Activated naive CD4-positive, alpha-beta T cell treated with anti-CD3 and anti-CD28 coated beads for 36 hours (primary cell): ENCODE measurements at regions not wholly inside any gene's neighbourhood (a gene's known extent, or its start where the extent isn't known, plus 50 kb on each side); places are given as distances from the start of the nearest gene placed in this dataset.

Experiments used
- CTCF ChIA-PET: fragments of 350-600 bp; sonication (Branson Sonifier 250); formaldehyde crosslinking; loops from one replicate; lab custom pipeline; 2021; ENCODE audit warnings: antibody characterized with exemption; lab: Charles Lee
- DNase-seq: peaks from one replicate; pipeline ENCODE4 v3.0.0-alpha.2; 2020
- H3K27ac Mint-ChIP-seq: one replicate; pipeline ENCODE4 v1.8.0; 2021; ENCODE audit warnings: mild to moderate bottlenecking, mixed read lengths
- H3K27me3 Mint-ChIP-seq: one replicate; pipeline ENCODE4 v1.8.0; 2021; ENCODE audit warnings: low read depth, mixed read lengths
- H3K36me3 Mint-ChIP-seq: one replicate; pipeline ENCODE4 v1.8.0; 2021; ENCODE audit warnings: low read depth, mixed read lengths
- H3K4me1 Mint-ChIP-seq: one replicate; pipeline ENCODE4 v1.8.0; 2021; ENCODE audit warnings: low read depth, mixed read lengths
- H3K4me3 Mint-ChIP-seq: one replicate; pipeline ENCODE4 v1.8.0; 2021; ENCODE audit warnings: mild to moderate bottlenecking, moderate library complexity, mixed read lengths
- H3K9me3 Mint-ChIP-seq: one replicate; pipeline ENCODE4 v1.8.0; 2021; ENCODE audit warnings: mixed read lengths
- intact Hi-C: fragments of 100-400 bp; cut with micrococcal nuclease; formaldehyde crosslinking; loops from one replicate; pipeline ENCODE4 v1.15.1; 2023

GRCh38 chr5:165728425-165728824 lies 2223.0 kb downstream of the MAT2B start:
- CTCF ChIA-PET: interaction anchor here (0.6 kb wide), 1 partner anchor 92 kb away, joined by 3 read pairs; no protein-coding TSS in a partner anchor
- H3K27me3 Mint-ChIP-seq: no peaks in the 10 kb centered on the region
- no peak overlapping the region for H3K27ac Mint-ChIP-seq
- no peaks in the 10 kb centered on the region for H3K36me3 Mint-ChIP-seq
- intact Hi-C loops: no loop called here
- H3K4me3 Mint-ChIP-seq: no peak overlapping the region
- no peak for DNase-seq
- no peaks in the 10 kb centered on the region for H3K4me1 Mint-ChIP-seq
- peaks cover 3% of the 10 kb centered on the region for H3K9me3 Mint-ChIP-seq

- intact Hi-C loops: no loop called here
- H3K36me3 Mint-ChIP-seq: no peaks in the 10 kb centered on the region
- H3K4me1 Mint-ChIP-seq: no peaks in the 10 kb centered on the region
- H3K27ac Mint-ChIP-seq: no peak overlapping the region
- H3K4me3 Mint-ChIP-seq: no peak overlapping the region
- no peak for DNase-seq
- peaks cover 14% of the 10 kb centered on the region for H3K9me3 Mint-ChIP-seq
- H3K27me3 Mint-ChIP-seq: no peaks in the 10 kb centered on the region
- CTCF ChIA-PET: no interaction called here
These were observed 2230.0 kb downstream of the MAT2B start for GRCh38 chr5:165735388-165735787.

GRCh38 chr5:165739079-165739741 lies 2233.8 kb downstream of the MAT2B start:
- Mint-ChIP-seq H3K36me3 (no peaks in the 10 kb centered on the region), H3K27me3 (no peaks in the 10 kb centered on the region), H3K4me1 (no peaks in the 10 kb centered on the region), H3K9me3 (peaks cover 13% of the 10 kb centered on the region), H3K27ac (no peak overlapping the region), H3K4me3 (no peak overlapping the region)
- DNase-seq: no peak
- CTCF ChIA-PET: no interaction called here
- intact Hi-C loops: no loop called here

GRCh38 chr5:165757791-165758190 lies 2252.4 kb downstream of the MAT2B start:
- Mint-ChIP-seq H3K4me3 (no peak overlapping the region), H3K27ac (no peak overlapping the region), H3K4me1 (no peaks in the 10 kb centered on the region), H3K27me3 (no peaks in the 10 kb centered on the region), H3K36me3 (no peaks in the 10 kb centered on the region), H3K9me3 (peaks cover 4% of the 10 kb centered on the region)
- intact Hi-C loops: no loop called here
- no peak for DNase-seq
- CTCF ChIA-PET: no interaction called here

GRCh38 chr5:165775111-165775510 lies 2269.7 kb downstream of the MAT2B start:
- no peaks in the 10 kb centered on the region for H3K27me3 Mint-ChIP-seq
- H3K27ac Mint-ChIP-seq: no peak overlapping the region
- no peak overlapping the region for H3K4me3 Mint-ChIP-seq
- CTCF ChIA-PET: no interaction called here
- H3K36me3 Mint-ChIP-seq: no peaks in the 10 kb centered on the region
- DNase-seq: no peak
- peaks cover 6% of the 10 kb centered on the region for H3K9me3 Mint-ChIP-seq
- H3K4me1 Mint-ChIP-seq: no peaks in the 10 kb centered on the region
- intact Hi-C loops: no loop called here

GRCh38 chr5:165779505-165779904 lies 2274.1 kb downstream of the MAT2B start:
- DNase-seq: no peak
- intact Hi-C loops: no loop called here
- CTCF ChIA-PET: no interaction called here
- Mint-ChIP-seq H3K4me3 (no peak overlapping the region), H3K27ac (no peak overlapping the region), H3K4me1 (no peaks in the 10 kb centered on the region), H3K27me3 (no peaks in the 10 kb centered on the region), H3K36me3 (no peaks in the 10 kb centered on the region), H3K9me3 (peaks cover 6% of the 10 kb centered on the region)

- intact Hi-C loops: no loop called here
- DNase-seq: no peak
- Mint-ChIP-seq H3K27me3 (no peaks in the 10 kb centered on the region), H3K4me3 (no peak overlapping the region), H3K9me3 (peaks cover 8% of the 10 kb centered on the region), H3K36me3 (no peaks in the 10 kb centered on the region), H3K4me1 (no peaks in the 10 kb centered on the region), H3K27ac (no peak overlapping the region)
- CTCF ChIA-PET: no interaction called here
These were observed 2275.5 kb downstream of the MAT2B start for GRCh38 chr5:165780901-165781300.

- intact Hi-C loops: no loop called here
- no peak overlapping the region for H3K4me3 Mint-ChIP-seq
- CTCF ChIA-PET: no interaction called here
- H3K4me1 Mint-ChIP-seq: no peaks in the 10 kb centered on the region
- H3K27ac Mint-ChIP-seq: no peak overlapping the region
- no peak for DNase-seq
- peaks cover 7% of the 10 kb centered on the region for H3K9me3 Mint-ChIP-seq
- H3K36me3 Mint-ChIP-seq: no peaks in the 10 kb centered on the region
- H3K27me3 Mint-ChIP-seq: no peaks in the 10 kb centered on the region
These were observed 2276.3 kb downstream of the MAT2B start for GRCh38 chr5:165781738-165782137.

GRCh38 chr5:165783024-165783423 lies 2277.6 kb downstream of the MAT2B start:
- no peak overlapping the region for H3K27ac Mint-ChIP-seq
- no peak for DNase-seq
- no peaks in the 10 kb centered on the region for H3K4me1 Mint-ChIP-seq
- no peak overlapping the region for H3K4me3 Mint-ChIP-seq
- no peaks in the 10 kb centered on the region for H3K27me3 Mint-ChIP-seq
- CTCF ChIA-PET: no interaction called here
- peaks cover 10% of the 10 kb centered on the region for H3K9me3 Mint-ChIP-seq
- H3K36me3 Mint-ChIP-seq: no peaks in the 10 kb centered on the region
- intact Hi-C loops: no loop called here

GRCh38 chr5:165786073-165786472 lies 2280.7 kb downstream of the MAT2B start:
- no peaks in the 10 kb centered on the region for H3K4me1 Mint-ChIP-seq
- intact Hi-C loops: no loop called here
- no peaks in the 10 kb centered on the region for H3K27me3 Mint-ChIP-seq
- H3K36me3 Mint-ChIP-seq: no peaks in the 10 kb centered on the region
- peaks cover 17% of the 10 kb centered on the region for H3K9me3 Mint-ChIP-seq
- no peak for DNase-seq
- H3K4me3 Mint-ChIP-seq: no peak overlapping the region
- no peak overlapping the region for H3K27ac Mint-ChIP-seq
- CTCF ChIA-PET: no interaction called here

GRCh38 chr5:165795073-165795472 lies 2289.7 kb downstream of the MAT2B start:
- Mint-ChIP-seq H3K4me1 (no peaks in the 10 kb centered on the region), H3K4me3 (no peak overlapping the region)
- intact Hi-C loops: no loop called here

GRCh38 chr5:165805756-165806155 lies 2300.3 kb downstream of the MAT2B start:
- DNase-seq: no peak
- H3K27ac Mint-ChIP-seq: no peak overlapping the region
- intact Hi-C loops: no loop called here
- H3K36me3 Mint-ChIP-seq: no peaks in the 10 kb centered on the region
- no peak overlapping the region for H3K4me3 Mint-ChIP-seq
- CTCF ChIA-PET: no interaction called here
- no peaks in the 10 kb centered on the region for H3K27me3 Mint-ChIP-seq
- no peaks in the 10 kb centered on the region for H3K4me1 Mint-ChIP-seq
- H3K9me3 Mint-ChIP-seq: peaks cover 13% of the 10 kb centered on the region

More at GRCh38 chr5:165795073-165795472, 2289.7 kb downstream of the MAT2B start:
- no peak overlapping the region for H3K27ac Mint-ChIP-seq
- H3K27me3 Mint-ChIP-seq: no peaks in the 10 kb centered on the region
- H3K36me3 Mint-ChIP-seq: no peaks in the 10 kb centered on the region
- CTCF ChIA-PET: no interaction called here
- no peak for DNase-seq
- peaks cover 2% of the 10 kb centered on the region for H3K9me3 Mint-ChIP-seq

GRCh38 chr5:165808335-165808734 lies 2302.9 kb downstream of the MAT2B start:
- H3K27ac Mint-ChIP-seq: no peak overlapping the region
- H3K4me3 Mint-ChIP-seq: no peak overlapping the region
- H3K36me3 Mint-ChIP-seq: no peaks in the 10 kb centered on the region
- H3K9me3 Mint-ChIP-seq: peaks cover 13% of the 10 kb centered on the region
- CTCF ChIA-PET: no interaction called here
- no peaks in the 10 kb centered on the region for H3K27me3 Mint-ChIP-seq
- H3K4me1 Mint-ChIP-seq: no peaks in the 10 kb centered on the region
- no peak for DNase-seq
- intact Hi-C loops: no loop called here
